PC-9 (cell line): ENCODE measurements at regions not wholly inside any gene's neighbourhood (a gene's known extent, or its start where the extent isn't known, plus 50 kb on each side); places are given as distances from the start of the nearest gene placed in this dataset.

Experiments
- BruUV-seq: library from RNA; stranded (reverse); fragments of 400-500 nt; replicated peaks from 2 replicates; lab custom pipeline; 2021; lab: Mats Ljungman, UMichigan
- CTCF ChIA-PET: fragments of 300-600 bp; sonication (Branson Sonifier 250); formaldehyde crosslinking; loops from one replicate; lab custom pipeline; 2022; ENCODE audit warnings: antibody characterized with exemption; lab: Charles Lee
- POLR2A ChIA-PET: fragments of 300-600 bp; sonication (Branson Sonifier 250); formaldehyde crosslinking; loops from one replicate; lab custom pipeline; 2022; ENCODE audit warnings: antibody characterized with exemption; ENCODE audit not compliant: unreplicated experiment; lab: Charles Lee
- DNase-seq, 2 experiments: peaks; one replicate each; pipeline versions ENCODE4 v3.0.0 to v3.0.0-alpha.2; 2015 to 2022; ENCODE audit warnings: mixed read lengths in 1 of 2
- H2AFZ ChIP-seq: fragments of 200-600 bp; sonication (generic); 2 replicates; pipeline ENCODE4 v1.8.1; 2017; ENCODE audit warnings: antibody characterized with exemption
- H3F3A ChIP-seq: fragments of 200-600 bp; sonication (generic); 2 replicates; pipeline ENCODE4 v1.8.1; 2017; ENCODE audit warnings: antibody characterized with exemption, mild to moderate bottlenecking, low read depth; ENCODE audit not compliant: insufficient read depth
- H3K27ac ChIP-seq: fragments of 200-600 bp; sonication (generic); 2 replicates; pipeline ENCODE4 v1.6.1; 2016; ENCODE audit warnings: mixed run types
- H3K27me3 ChIP-seq: fragments of 200-600 bp; sonication (generic); 2 replicates; pipeline ENCODE4 v1.6.1; 2016; ENCODE audit warnings: low read depth, mixed run types; ENCODE audit not compliant: insufficient read depth
- H3K36me3 ChIP-seq: fragments of 200-600 bp; sonication (generic); 2 replicates; pipeline ENCODE4 v1.6.1; 2016; ENCODE audit warnings: low read depth, mixed run types
- H3K4me1 ChIP-seq: fragments of 200-600 bp; sonication (generic); replicated peaks from 2 replicates; pipeline ENCODE4 v1.6.1; 2016; ENCODE audit warnings: mixed run types; ENCODE audit not compliant: insufficient read depth
- H3K4me2 ChIP-seq: fragments of 200-600 bp; sonication (generic); 2 replicates; pipeline ENCODE4 v1.6.1; 2017; ENCODE audit warnings: mixed run types
- H3K4me3 ChIP-seq: fragments of 200-600 bp; sonication (generic); 2 replicates; pipeline ENCODE4 v1.6.1; 2016; ENCODE audit warnings: mixed run types
- H3K79me2 ChIP-seq: fragments of 200-600 bp; sonication (generic); 2 replicates; pipeline ENCODE4 v1.6.1; 2017; ENCODE audit warnings: low read depth, mixed run types
- H3K9me2 ChIP-seq: fragments of 200-600 bp; sonication (generic); 2 replicates; pipeline ENCODE4 v1.8.1; 2017; ENCODE audit warnings: mild to moderate bottlenecking; ENCODE audit not compliant: insufficient read depth
- H3K9me3 ChIP-seq: fragments of 200-600 bp; sonication (generic); 2 replicates; pipeline ENCODE4 v1.8.1; 2016; ENCODE audit warnings: low read depth; ENCODE audit not compliant: insufficient read depth
- H4K20me1 ChIP-seq: fragments of 200-600 bp; sonication (generic); 2 replicates; pipeline ENCODE4 v1.8.1; 2017; ENCODE audit not compliant: insufficient read depth
- CTCF ChIP-seq: fragments of 200-600 bp; sonication (generic); conservative IDR thresholded peaks from 2 replicates; pipeline ENCODE4 v1.6.1; 2017; ENCODE audit warnings: mixed run types, antibody characterized with exemption, mild to moderate bottlenecking, moderate library complexity
- EZH2 ChIP-seq: fragments of 200-600 bp; sonication (generic); IDR thresholded peaks from 2 replicates; pipeline ENCODE4 v1.8.0; 2017; ENCODE audit warnings: antibody characterized with exemption, low read depth
- intact Hi-C: fragments of 100-400 bp; cut with micrococcal nuclease; formaldehyde crosslinking; loops from one replicate; pipeline ENCODE4 v1.10.0; 2022; ENCODE audit not compliant: unreplicated experiment

DNA sequence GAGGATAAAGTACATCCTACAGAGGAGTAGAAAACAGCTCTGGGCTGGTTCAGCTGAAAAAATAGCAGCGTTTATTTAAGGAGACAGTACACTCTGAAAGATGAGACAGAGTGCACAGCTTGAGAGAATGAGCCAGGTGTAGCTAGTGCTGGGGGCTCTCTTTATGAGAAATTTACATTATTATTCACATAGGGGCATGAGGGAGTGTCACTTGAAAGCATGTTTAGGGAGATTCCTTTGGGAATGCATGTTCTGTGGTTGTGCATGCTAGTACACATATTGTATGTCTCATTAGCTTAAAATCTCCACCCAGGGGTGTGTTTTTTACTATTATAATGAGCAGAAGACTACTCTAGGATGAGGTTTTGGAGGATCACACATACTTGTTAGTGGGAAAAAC, 1224.4 kb downstream of the REEP3 start:
- H3K4me2 ChIP-seq = no peak overlapping the region
- BruUV-seq = no TSS peak

GRCh38 chr10:64750672-64751071, 1229.5 kb downstream of the REEP3 start:
- no peak for TF ChIP-seq EZH2
- no peak for TF ChIP-seq CTCF
- Histone ChIP-seq H3K27me3 (no peaks in the 10 kb centered on the region), H3K4me1 (no peaks in the 10 kb centered on the region), H3K9me3 (no peaks in the 10 kb centered on the region), H3K4me2 (no peak overlapping the region), H3K9me2 (no peaks in the 10 kb centered on the region), H3F3A (no peaks in the 10 kb centered on the region), H3K79me2 (no peaks in the 10 kb centered on the region), H3K36me3 (no peaks in the 10 kb centered on the region), H3K27ac (no peak overlapping the region), H4K20me1 (no peaks in the 10 kb centered on the region), H2AFZ (no peak overlapping the region), H3K4me3 (no peak overlapping the region)
- POLR2A ChIA-PET = no interaction called here
- intact Hi-C loops = no loop called here
- no TSS peak for BruUV-seq
- CTCF ChIA-PET = no interaction called here
- DNase-seq = no peak

More for the DNA sequence above, 1224.4 kb downstream of the REEP3 start:
- TF ChIP-seq EZH2 (no peak), CTCF (no peak)
- no peaks in the 10 kb centered on the region for H3K4me1 ChIP-seq
- no peaks in the 10 kb centered on the region for H3K27me3 ChIP-seq
- no peaks in the 10 kb centered on the region for H3K36me3 ChIP-seq
- CTCF ChIA-PET = no interaction called here
- H4K20me1 ChIP-seq = no peaks in the 10 kb centered on the region
- DNase-seq = no peak
- H3K79me2 ChIP-seq = no peaks in the 10 kb centered on the region
- no peaks in the 10 kb centered on the region for H3F3A ChIP-seq
- no peak overlapping the region for H3K4me3 ChIP-seq
- intact Hi-C loops = no loop called here
- H3K27ac ChIP-seq = no peak overlapping the region
- H3K9me3 ChIP-seq = no peaks in the 10 kb centered on the region
- no peak overlapping the region for H2AFZ ChIP-seq
- no peaks in the 10 kb centered on the region for H3K9me2 ChIP-seq
- POLR2A ChIA-PET = no interaction called here

GRCh38 chr10:64753516-64753915, 1232.3 kb downstream of the REEP3 start:
- Histone ChIP-seq H3K4me1 (no peaks in the 10 kb centered on the region), H2AFZ (no peak overlapping the region), H3K4me2 (no peak overlapping the region), H3F3A (no peaks in the 10 kb centered on the region), H3K27me3 (no peaks in the 10 kb centered on the region), H3K9me2 (no peaks in the 10 kb centered on the region), H3K9me3 (no peaks in the 10 kb centered on the region), H4K20me1 (no peaks in the 10 kb centered on the region), H3K4me3 (no peak overlapping the region), H3K27ac (no peak overlapping the region), H3K79me2 (no peaks in the 10 kb centered on the region), H3K36me3 (no peaks in the 10 kb centered on the region)
- intact Hi-C loops = no loop called here
- TF ChIP-seq EZH2 (no peak), CTCF (no peak)
- no TSS peak for BruUV-seq
- ChIA-PET POLR2A (no interaction called here), CTCF (no interaction called here)
- no peak for DNase-seq
